Stomach smooth muscle (tissue), 2 donors: ENCODE measurements at regions not wholly inside any gene's neighbourhood (a gene's known extent, or its start where the extent isn't known, plus 50 kb on each side); places are given as distances from the start of the nearest gene placed in this dataset.

Source experiments
- H3K27ac ChIP-seq: one replicate; pipeline ENCODE4 v1.7.0; 2013; ENCODE audit warnings: mild to moderate bottlenecking, low read length, inconsistent platforms
- H3K27me3 ChIP-seq, 2 donors: one replicate each; pipeline ENCODE4 v1.7.0; 2013; ENCODE audit warnings: low read length in 2 of 2; ENCODE audit not compliant: insufficient read depth in 2 of 2, control insufficient read depth in 1 of 2
- H3K36me3 ChIP-seq, 2 donors: one replicate each; pipeline ENCODE4 v1.7.0; 2013; ENCODE audit warnings: low read length in 2 of 2; ENCODE audit not compliant: control insufficient read depth in 2 of 2, insufficient read depth in 2 of 2
- H3K4me1 ChIP-seq: one replicate; pipeline ENCODE4 v1.7.0; 2013; ENCODE audit warnings: low read length; ENCODE audit not compliant: control insufficient read depth, insufficient read depth
- H3K4me3 ChIP-seq, 2 donors: one replicate each; pipeline ENCODE4 v1.7.0; 2013; ENCODE audit warnings: low read length in 2 of 2
- H3K9ac ChIP-seq, 2 donors: one replicate each; pipeline ENCODE4 v1.7.0; 2013; ENCODE audit warnings: low read length in 2 of 2, mild to moderate bottlenecking in 1 of 2
- H3K9me3 ChIP-seq, 2 donors: one replicate each; pipeline ENCODE4 v1.7.0; 2013; ENCODE audit warnings: low read length in 2 of 2; ENCODE audit not compliant: control insufficient read depth in 2 of 2
- donor health status: healthy.
- donor health status: Pancreatic carcinoma.

DNA sequence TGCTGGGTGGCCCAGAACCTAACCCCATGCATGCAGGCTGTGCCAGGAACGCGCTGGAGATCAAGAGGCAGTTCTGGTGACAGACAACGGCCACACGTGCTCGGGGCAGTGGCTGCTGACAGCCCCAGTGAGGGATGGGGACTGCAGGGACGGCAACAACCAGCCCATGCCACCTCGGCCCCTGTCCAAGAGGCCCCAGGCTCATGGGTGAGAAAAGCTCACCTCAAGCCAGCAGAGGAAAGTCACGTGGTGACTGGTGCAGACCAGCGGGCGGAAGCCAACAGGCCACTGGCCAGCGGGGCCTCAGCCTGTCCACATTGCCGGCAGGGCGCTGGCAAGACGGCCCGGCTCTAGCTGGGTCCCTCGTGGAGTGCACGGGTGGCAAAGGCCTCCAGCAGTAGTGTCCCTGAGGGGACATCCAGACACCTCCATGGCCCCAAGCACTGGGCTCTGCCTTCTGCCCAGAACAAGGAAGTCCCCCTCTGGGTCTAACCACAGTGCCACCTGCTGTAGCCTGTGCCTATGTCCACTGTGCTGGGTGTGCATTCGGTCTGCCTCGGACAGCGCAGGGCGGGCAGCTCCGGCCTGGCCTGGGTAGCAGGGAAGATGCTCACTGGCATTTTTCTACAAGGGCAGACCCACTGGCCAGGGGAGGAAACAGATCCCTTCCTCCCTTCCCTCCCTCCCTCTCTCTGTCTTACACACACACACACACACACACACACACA lies 134.1 kb downstream of the NCOR2 start:
- no peaks in the 10 kb centered on the region for H3K27me3 ChIP-seq
- peaks cover 15 to 32% of the 10 kb centered on the region in 2 donors for H3K36me3 ChIP-seq
- H3K4me1 ChIP-seq, result peaks cover 19% of the 10 kb centered on the region
- no peak overlapping the region for H3K27ac ChIP-seq
- H3K9me3 ChIP-seq, result no peaks in the 10 kb centered on the region
- H3K4me3 ChIP-seq, result no peak overlapping the region
- H3K9ac ChIP-seq, result no peak overlapping the region

DNA sequence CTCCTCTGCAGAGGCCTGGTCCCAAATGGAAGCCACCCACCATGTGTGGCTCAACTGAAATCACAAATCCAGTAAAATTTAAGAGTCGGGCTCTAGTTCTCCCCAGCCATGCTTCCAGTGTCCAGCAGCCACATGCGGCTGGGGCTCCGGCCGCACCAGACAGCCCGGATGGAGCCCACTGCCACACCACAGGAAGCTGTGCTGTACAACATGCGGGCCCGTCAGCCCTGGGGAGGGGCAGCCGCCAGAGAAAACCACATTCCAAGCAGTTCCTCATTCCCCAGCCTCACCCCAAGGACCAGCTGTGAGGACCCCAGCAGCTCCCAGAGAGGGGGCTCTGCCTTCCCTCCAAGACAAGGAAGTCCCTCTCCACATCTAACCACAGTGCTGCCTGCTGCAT lies 135.0 kb downstream of the NCOR2 start:
- H3K4me3 ChIP-seq, result no peak overlapping the region
- no peaks in the 10 kb centered on the region for H3K27me3 ChIP-seq
- no peak overlapping the region for H3K9ac ChIP-seq
- H3K4me1 ChIP-seq, result peaks cover 29% of the 10 kb centered on the region
- H3K9me3 ChIP-seq, result no peaks in the 10 kb centered on the region
- H3K27ac ChIP-seq, result peak overlapping the region; percentile 18
- peaks cover 13 to 26% of the 10 kb centered on the region in 2 donors for H3K36me3 ChIP-seq

GRCh38 chr12:124431971-124432370 lies 135.4 kb downstream of the NCOR2 start:
- H3K4me3 ChIP-seq, result no peak overlapping the region
- no peaks in the 10 kb centered on the region for H3K9me3 ChIP-seq
- peaks cover 13 to 26% of the 10 kb centered on the region in 2 donors for H3K36me3 ChIP-seq
- peaks cover 32% of the 10 kb centered on the region for H3K4me1 ChIP-seq
- no peak overlapping the region for H3K9ac ChIP-seq
- H3K27me3 ChIP-seq, result no peaks in the 10 kb centered on the region
- H3K27ac ChIP-seq, result peak overlapping the region; percentile 18

- Histone ChIP-seq H3K9ac (no peak overlapping the region), H3K4me3 (no peak overlapping the region), H3K36me3 (peaks cover 25 to 30% of the 10 kb centered on the region in 2 donors), H3K27ac (no peak overlapping the region), H3K27me3 (no peaks in the 10 kb centered on the region), H3K9me3 (no peaks in the 10 kb centered on the region), H3K4me1 (peaks cover 32% of the 10 kb centered on the region)
Observed at GRCh38 chr12:124430491-124430890, 135.6 kb downstream of the RFLNA start.

DNA sequence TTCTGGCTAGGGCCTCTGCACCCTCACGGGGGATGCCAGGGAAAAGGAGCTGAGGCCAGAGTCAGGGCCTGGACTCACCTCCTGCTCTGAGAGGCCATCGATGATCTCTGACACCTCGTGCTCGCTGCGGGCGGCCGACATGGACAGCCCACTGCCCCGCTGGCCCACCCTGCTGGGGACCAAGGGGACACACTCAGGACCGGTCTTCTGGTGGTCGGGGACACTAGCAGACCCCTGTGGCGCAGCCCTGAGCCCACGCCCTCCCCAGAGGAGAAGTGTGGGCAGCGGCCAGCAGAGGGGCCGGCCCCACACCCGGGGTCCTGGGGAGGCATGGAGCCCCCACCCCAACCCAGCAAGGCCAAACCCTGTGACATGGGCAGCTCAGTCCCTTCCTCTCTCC lies 134.6 kb downstream of the RFLNA start:
- Histone ChIP-seq H3K27me3 (no peaks in the 10 kb centered on the region), H3K36me3 (peaks cover 26 to 33% of the 10 kb centered on the region in 2 donors), H3K27ac (peak overlapping the region; percentile 64), H3K9ac (peak overlapping the region in 1 of 2 donors; percentile 46), H3K4me3 (no peak overlapping the region), H3K4me1 (peaks cover 34% of the 10 kb centered on the region), H3K9me3 (no peaks in the 10 kb centered on the region)

DNA sequence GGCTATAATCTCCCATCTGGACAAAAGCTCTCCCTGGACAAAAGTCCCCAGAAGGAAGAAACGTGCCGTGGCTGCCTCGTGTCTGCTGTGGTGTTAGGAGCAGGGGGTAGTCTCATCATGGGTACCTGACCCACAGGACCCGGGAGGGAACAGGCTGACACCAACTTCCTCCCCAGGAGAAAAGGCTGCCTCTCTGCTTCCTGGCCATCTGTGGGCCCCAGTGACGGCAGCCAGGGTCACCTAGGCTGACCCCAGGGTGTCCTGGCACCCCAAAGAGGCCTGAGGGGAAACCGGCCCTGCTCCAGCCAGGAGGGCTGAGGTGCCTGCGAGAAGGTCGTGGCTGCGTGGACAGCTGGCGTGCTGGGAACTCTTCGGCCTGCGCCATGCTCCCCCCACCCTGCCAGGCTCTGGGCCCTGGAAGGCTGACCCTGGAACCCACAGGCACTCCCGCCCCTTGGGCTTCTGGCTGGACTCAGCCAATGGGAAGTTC lies 133.9 kb downstream of the RFLNA start:
- H3K4me3 ChIP-seq, result peak overlapping the region in 1 of 2 donors; percentile 22
- no peaks in the 10 kb centered on the region for H3K9me3 ChIP-seq
- H3K36me3 ChIP-seq, result peaks cover 26 to 33% of the 10 kb centered on the region in 2 donors
- H3K4me1 ChIP-seq, result peaks cover 41% of the 10 kb centered on the region
- H3K27ac ChIP-seq, result peak overlapping the region; percentile 64
- no peaks in the 10 kb centered on the region for H3K27me3 ChIP-seq
- peak overlapping the region; percentile 36 to 46 for H3K9ac ChIP-seq

DNA sequence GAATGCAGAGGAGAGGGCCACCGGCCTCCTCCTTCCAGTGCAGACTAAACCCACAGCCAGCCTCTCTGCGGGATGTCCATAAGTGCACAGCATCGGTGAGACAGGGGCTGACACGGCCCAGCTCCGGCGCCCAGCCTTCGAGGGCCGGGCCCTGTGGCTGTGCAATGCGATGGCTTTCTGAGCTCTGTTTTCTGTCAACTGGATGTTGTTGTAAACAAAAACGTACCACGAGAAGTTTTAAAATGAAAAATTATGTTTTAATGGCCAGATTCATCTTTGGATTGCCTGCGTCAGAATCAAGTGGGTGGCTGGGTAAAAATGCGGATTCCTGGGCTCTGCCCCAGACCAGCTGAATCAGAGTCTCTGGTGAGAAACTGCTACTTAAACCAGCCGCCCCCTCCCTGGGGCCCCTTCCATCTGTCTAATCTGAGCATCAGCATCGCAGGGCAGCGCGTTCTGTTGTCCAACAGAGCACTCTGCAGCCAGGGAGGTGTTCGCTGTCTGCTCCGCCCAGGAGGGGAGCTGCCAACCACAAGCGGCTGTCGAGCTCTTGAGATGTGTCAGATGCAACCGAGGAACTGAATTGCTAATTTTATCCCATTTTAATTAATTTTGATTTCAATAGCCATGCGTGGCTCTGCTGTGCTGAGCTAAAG lies 133.4 kb downstream of the RFLNA start:
- Histone ChIP-seq H3K9ac (peak overlapping the region in 1 of 2 donors; percentile 46), H3K27me3 (no peaks in the 10 kb centered on the region), H3K9me3 (no peaks in the 10 kb centered on the region), H3K4me1 (peaks cover 46% of the 10 kb centered on the region), H3K4me3 (peak overlapping the region in 1 of 2 donors; percentile 22), H3K27ac (peak overlapping the region; percentile 64), H3K36me3 (peaks cover 26 to 30% of the 10 kb centered on the region in 2 donors)

DNA sequence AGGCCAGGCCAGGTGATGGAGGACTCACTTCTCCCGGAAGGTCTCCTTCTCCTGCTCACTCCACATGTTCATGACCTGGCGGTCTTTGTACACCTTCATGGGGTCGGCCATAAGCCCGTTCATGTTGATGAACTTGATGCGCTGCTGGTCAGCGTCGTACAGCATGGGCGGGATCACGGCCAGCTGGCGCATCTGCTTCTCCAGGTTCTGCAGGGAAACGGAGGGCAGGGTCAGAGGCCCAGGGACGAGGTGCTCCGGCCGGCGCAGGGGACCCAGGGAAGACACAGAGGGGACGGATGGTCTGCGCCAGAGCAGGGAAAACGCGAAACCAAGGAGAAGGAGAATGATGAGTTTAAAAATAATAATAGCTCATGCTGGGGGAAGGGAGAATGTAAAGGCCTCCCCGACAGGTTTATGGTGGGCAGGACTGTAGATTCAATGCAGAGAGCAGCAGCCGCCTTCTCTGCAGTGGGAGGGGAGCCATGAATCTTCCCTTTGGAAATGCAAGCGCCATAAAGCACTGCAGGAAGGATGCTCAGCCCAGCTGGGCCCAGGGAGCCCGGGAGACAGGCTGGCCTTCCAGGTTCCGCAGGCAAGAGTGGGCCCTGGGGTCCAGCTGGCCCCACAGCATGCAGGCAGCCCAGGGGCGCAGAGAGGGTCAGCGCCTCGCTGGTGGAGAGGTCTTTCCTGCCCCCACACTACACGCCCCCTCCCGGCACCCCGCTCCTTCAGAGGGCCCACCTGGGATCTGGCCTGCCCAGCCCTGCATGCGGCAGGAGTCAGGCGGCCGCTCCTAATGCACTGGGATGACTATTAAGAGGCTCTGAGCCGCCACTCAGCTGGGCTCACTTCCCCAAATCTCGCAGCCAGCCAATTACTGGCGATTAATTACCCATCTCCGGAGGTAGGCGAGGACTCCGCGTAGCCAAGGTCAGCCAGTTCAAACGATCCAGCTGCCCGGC lies 132.0 kb downstream of the RFLNA start:
- H3K27me3 ChIP-seq, result no peaks in the 10 kb centered on the region
- no peaks in the 10 kb centered on the region for H3K9me3 ChIP-seq
- H3K9ac ChIP-seq, result no peak overlapping the region
- H3K4me1 ChIP-seq, result peaks cover 60% of the 10 kb centered on the region
- H3K27ac ChIP-seq, result no peak overlapping the region
- no peak overlapping the region for H3K4me3 ChIP-seq
- peaks cover 26 to 28% of the 10 kb centered on the region in 2 donors for H3K36me3 ChIP-seq

DNA sequence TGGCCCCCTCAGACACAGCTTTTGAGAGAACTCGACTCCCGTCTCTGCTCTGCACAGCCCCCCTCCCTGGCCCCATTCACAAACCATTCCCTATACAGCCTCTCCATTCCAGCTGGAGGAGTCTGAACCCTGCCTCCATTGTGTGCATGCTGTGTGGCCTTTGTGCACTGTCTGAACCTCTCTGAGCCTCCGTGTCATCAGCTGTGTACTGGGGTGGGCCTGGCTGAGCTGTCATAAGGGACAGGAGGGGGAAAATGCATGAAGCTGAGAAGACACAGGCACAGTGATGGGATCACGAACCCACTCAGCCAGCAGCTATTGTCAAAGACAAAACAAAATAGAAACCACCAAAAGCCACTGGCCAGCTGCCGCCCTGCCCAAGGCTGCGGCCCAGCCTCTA lies 130.8 kb downstream of the RFLNA start:
- no peaks in the 10 kb centered on the region for H3K27me3 ChIP-seq
- H3K4me3 ChIP-seq, result no peak overlapping the region
- H3K36me3 ChIP-seq, result peaks cover 23 to 24% of the 10 kb centered on the region in 2 donors
- H3K9me3 ChIP-seq, result no peaks in the 10 kb centered on the region
- peaks cover 72% of the 10 kb centered on the region for H3K4me1 ChIP-seq
- no peak overlapping the region for H3K27ac ChIP-seq
- H3K9ac ChIP-seq, result no peak overlapping the region

- Histone ChIP-seq H3K9me3 (no peaks in the 10 kb centered on the region), H3K36me3 (peaks cover 18 to 21% of the 10 kb centered on the region in 2 donors), H3K27ac (peak overlapping the region; percentile 96), H3K27me3 (no peaks in the 10 kb centered on the region), H3K9ac (no peak overlapping the region), H3K4me3 (no peak overlapping the region), H3K4me1 (peaks cover 73% of the 10 kb centered on the region)
Observed at GRCh38 chr12:124424516-124424905, 129.6 kb downstream of the RFLNA start.
